ENCODE measurements at regions not wholly inside any gene's neighbourhood (a gene's known extent, or its start where the extent isn't known, plus 50 kb on each side); places are given as distances from the start of the nearest gene placed in this dataset.

- TF ChIP-seq STAT6 (CRISPR knock-in tag; conservative IDR thresholded peaks at IDR 0.05; ENCODE audit: low read depth) = no peak
- TF ChIP-seq FOXK1 (CRISPR knock-in tag; IDR thresholded peaks at IDR 0.05) = no peak
- TF ChIP-seq AR (CRISPR knock-in tag; IDR thresholded peaks at IDR 0.05) = no peak
Measured at GRCh38 chr5:100452126-100452525, 83.0 kb upstream of the FAM174A start (continued).

- Mint-ChIP-seq H3K4me3 (no peak overlapping the region), H3K27me3 (ENCODE audit: low read depth) (no peaks in the 10 kb centered on the region), H3K4me1 (no peaks in the 10 kb centered on the region), H3K36me3 (no peaks in the 10 kb centered on the region), H3K9me3 (no peaks in the 10 kb centered on the region), H3K27ac (no peak overlapping the region)
- TF ChIP-seq SMAD3 (CRISPR knock-in tag; IDR thresholded peaks at IDR 0.05; ENCODE audit: borderline replicate concordance) (no peak), TP53 (CRISPR knock-in tag; IDR thresholded peaks at IDR 0.05) (no peak), ZNF317 (CRISPR knock-in tag; IDR thresholded peaks at IDR 0.05; ENCODE audit: borderline replicate concordance, low read depth) (no peak), ERG (CRISPR knock-in tag; IDR thresholded peaks at IDR 0.05) (no peak), JAZF1 (CRISPR knock-in tag; IDR thresholded peaks at IDR 0.05) (no peak), AR (CRISPR knock-in tag; IDR thresholded peaks at IDR 0.05) (no peak), GABPB1 (CRISPR knock-in tag; IDR thresholded peaks at IDR 0.05) (no peak), SOX15 (CRISPR knock-in tag; IDR thresholded peaks at IDR 0.05) (no peak), ZNF138 (CRISPR knock-in tag; conservative IDR thresholded peaks at IDR 0.05) (no peak), PRRX2 (CRISPR knock-in tag; IDR thresholded peaks at IDR 0.05) (no peak), NFE2L1 (CRISPR knock-in tag; IDR thresholded peaks at IDR 0.05) (no peak), E2F5 (CRISPR knock-in tag; IDR thresholded peaks at IDR 0.05) (no peak)
- ChIA-PET CTCF (no interaction called here), POLR2A (interaction anchor here (0.6 kb wide), 1 partner anchor 978 kb away, joined by 5 read pairs; no protein-coding TSS in a partner anchor)
- DNase-seq (ENCODE audit: low spot score) (no peak), ATAC-seq (no peak)
Measured at GRCh38 chr5:100448111-100448528, 87.1 kb upstream of the FAM174A start.

Data from WTC11 (cell line).